ENCODE measurements at regions not wholly inside any gene's neighbourhood (a gene's known extent, or its start where the extent isn't known, plus 50 kb on each side); places are given as distances from the start of the nearest gene placed in this dataset.

GRCh38 chr11:134837887-134838232 is 425.8 kb upstream of the B3GAT1 start:
- no peak overlapping the region for H3K23ac ChIP-seq (ENCODE audit: insufficient read length)
- ChIA-PET POLR2A (ENCODE audit: partially characterized antibody) (no interaction called here), CTCF (ENCODE audit: partially characterized antibody) (interaction anchor here (0.6 to 4.2 kb wide), 4 partner anchors 15 to 446 kb away, joined by 3 to 11 read pairs (median 4); no protein-coding TSS in a partner anchor)
- no peak for TF ChIP-seq RNF2 (IDR thresholded peaks at IDR 0.05; ENCODE audit: borderline replicate concordance, low read depth, low read length, missing control alignments, poor library complexity, severe bottlenecking)
- TF ChIP-seq ATF2 (IDR thresholded peaks at IDR 0.05; ENCODE audit: low read length), result no peak
- no peak for TF ChIP-seq SIX5 (IDR thresholded peaks at IDR 0.05; ENCODE audit: low read depth, low read length)
- TF ChIP-seq SP4 (IDR thresholded peaks at IDR 0.05; ENCODE audit: low read length), result no peak
- TF ChIP-seq EP300 (IDR thresholded peaks at IDR 0.05; ENCODE audit: borderline replicate concordance in 1 of 2, low read depth in 2 of 2, low read length in 2 of 2), result no peak
- H3K56ac ChIP-seq (replicated peaks; ENCODE audit: insufficient read length, low read depth, low read length), result no peak overlapping the region
- WGBS, 2 experiments (ENCODE audit: extremely low coverage in 1 of 2, insufficient coverage in 1 of 2, insufficient read length in 1 of 2, insufficient replicate concordance in 2 of 2, low coverage in 1 of 2, low lambda C conversion rate in 2 of 2, missing lambda C conversion rate in 1 of 2), result 95% methylated on average over 6 of the region's 6 CpGs; no CpG with 5 or more reads in 1 of the 2 experiments
- H3K18ac ChIP-seq (ENCODE audit: extremely low read depth, low read length), result no peak overlapping the region; the same call in 1 of the 2 replicates
- peak in 1 of 2 experiments; percentile 42 for DNase-seq (ENCODE audit: low read depth in 1 of 2, low spot score in 2 of 2)
- H3K79me1 ChIP-seq (ENCODE audit: low read depth, low read length), result no peaks in the 10 kb centered on the region
- H2BK12ac ChIP-seq (ENCODE audit: low read depth, low read length), result no peak overlapping the region
- H3K9ac ChIP-seq (replicated peaks in 1 of 4; ENCODE audit: extremely low read depth in 1 of 4, low read depth in 3 of 4, low read length in 3 of 4), result no peak overlapping the region; a peak in 1 of 7 replicates
- H2AK5ac ChIP-seq (ENCODE audit: low read depth, low read length), result no peak overlapping the region
- no peak overlapping the region for H2BK120ac ChIP-seq (replicated peaks; ENCODE audit: low read depth, low read length)
- no peaks in the 10 kb centered on the region for H3K36me3 ChIP-seq (ENCODE audit: control insufficient read depth in 2 of 4, insufficient read depth in 4 of 4, low read length in 3 of 4)
- no peak overlapping the region for H4K91ac ChIP-seq (replicated peaks; ENCODE audit: insufficient read length, low read length)
- H3K4me2 ChIP-seq (ENCODE audit: insufficient read depth in 1 of 2, low read depth in 2 of 2, low read length in 2 of 2), result no peak overlapping the region
- H4K8ac ChIP-seq (ENCODE audit: extremely low read depth, insufficient read depth, low read length), result no peak overlapping the region
- no peaks in the 10 kb centered on the region for H4K20me1 ChIP-seq (replicated peaks in 1 of 2; ENCODE audit: control insufficient read depth in 1 of 2, insufficient read depth in 2 of 2, low read length in 2 of 2)
- FAIRE-seq, result no peak
- H4K5ac ChIP-seq (ENCODE audit: insufficient read length, low read depth, low read length), result no peak overlapping the region
- no peaks in the 10 kb centered on the region for H3K79me2 ChIP-seq (ENCODE audit: control insufficient read depth in 1 of 2, insufficient read depth in 2 of 2, low read length in 2 of 2)
- no peak overlapping the region for H3K14ac ChIP-seq (ENCODE audit: insufficient read length)
- H3K27me3 ChIP-seq (replicated peaks in 1 of 4; ENCODE audit: control insufficient read depth in 3 of 4, extremely low read depth in 1 of 4, insufficient read depth in 3 of 4, low read length in 3 of 4), result no peaks in the 10 kb centered on the region
- H2BK15ac ChIP-seq (ENCODE audit: low read length), result no peak overlapping the region
- H2BK5ac ChIP-seq (ENCODE audit: low read depth, low read length), result no peak overlapping the region
- H3K4me3 ChIP-seq (ENCODE audit: extremely low read depth in 1 of 4, insufficient read depth in 2 of 4, low read depth in 3 of 4, low read length in 4 of 4), result no peak overlapping the region
- H3K4ac ChIP-seq (replicated peaks; ENCODE audit: insufficient read length, low read depth, low read length), result no peak overlapping the region
- no peaks in the 10 kb centered on the region for H3K23me2 ChIP-seq (ENCODE audit: low read depth, low read length)
- H3K27ac ChIP-seq (ENCODE audit: low read depth, low read length), result no peak overlapping the region
- H3K9me3 ChIP-seq (ENCODE audit: insufficient read depth in 2 of 2, low read depth in 1 of 2, low read length in 1 of 2), result no peaks in the 10 kb centered on the region
- no peak overlapping the region for H2BK20ac ChIP-seq (ENCODE audit: low read length)
- no peaks in the 10 kb centered on the region for H3K4me1 ChIP-seq (replicated peaks in 1 of 4; ENCODE audit: control insufficient read depth in 3 of 4, insufficient read depth in 4 of 4, low read length in 3 of 4)
- no peak overlapping the region for H2AFZ ChIP-seq (ENCODE audit: low read length)
